SIG-M5 treated with dmso at 0.1 percent for 504 hours (cell line): ENCODE measurements at regions not wholly inside any gene's neighbourhood (a gene's known extent, or its start where the extent isn't known, plus 50 kb on each side); places are given as distances from the start of the nearest gene placed in this dataset.
A peak's percentile ranks its signal among the peaks of the same experiment; 100 is the strongest.
"Not testable (repeated sequence)": the region's sequence is repeated elsewhere in the genome, so short reads cannot be mapped to it uniquely, and the experiment has no call there.

Experiments used
- DNase-seq: peaks from one replicate; lab custom pipeline; 2025; ENCODE audit not compliant: unreplicated experiment; lab: John Stamatoyannopoulos, UW

GRCh38 chrX:11836284-11836683 is 78.2 kb downstream of the MSL3 start:
- DNase-seq, result no peak

- no peak for DNase-seq
These were observed 79.4 kb downstream of the MSL3 start for GRCh38 chrX:11837437-11837836.

GRCh38 chrX:11864171-11864570 is 106.1 kb downstream of the MSL3 start:
- DNase-seq, result no peak

- no peak for DNase-seq
These were observed 109.7 kb downstream of the MSL3 start for GRCh38 chrX:11867610-11868345.

DNA sequence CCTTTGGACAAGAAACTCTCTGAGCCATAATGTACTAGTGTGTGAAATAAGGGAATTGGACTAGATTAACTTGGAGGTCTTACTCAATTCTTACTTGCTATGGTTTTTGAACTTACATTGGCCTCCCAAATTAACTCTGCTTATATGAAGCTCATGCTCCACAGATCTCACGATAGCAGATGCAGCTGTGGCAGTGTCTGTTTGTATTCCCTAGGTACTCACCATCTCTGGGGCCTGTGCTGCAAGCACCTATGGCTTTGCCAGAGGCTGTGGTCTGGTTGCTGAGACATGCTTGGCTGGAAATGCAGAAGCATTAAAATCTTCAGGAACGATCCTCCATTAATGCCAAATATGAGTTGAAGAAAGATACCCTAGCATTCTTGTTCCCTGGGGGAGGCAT is 112.8 kb downstream of the MSL3 start:
- DNase-seq, result no peak

DNA sequence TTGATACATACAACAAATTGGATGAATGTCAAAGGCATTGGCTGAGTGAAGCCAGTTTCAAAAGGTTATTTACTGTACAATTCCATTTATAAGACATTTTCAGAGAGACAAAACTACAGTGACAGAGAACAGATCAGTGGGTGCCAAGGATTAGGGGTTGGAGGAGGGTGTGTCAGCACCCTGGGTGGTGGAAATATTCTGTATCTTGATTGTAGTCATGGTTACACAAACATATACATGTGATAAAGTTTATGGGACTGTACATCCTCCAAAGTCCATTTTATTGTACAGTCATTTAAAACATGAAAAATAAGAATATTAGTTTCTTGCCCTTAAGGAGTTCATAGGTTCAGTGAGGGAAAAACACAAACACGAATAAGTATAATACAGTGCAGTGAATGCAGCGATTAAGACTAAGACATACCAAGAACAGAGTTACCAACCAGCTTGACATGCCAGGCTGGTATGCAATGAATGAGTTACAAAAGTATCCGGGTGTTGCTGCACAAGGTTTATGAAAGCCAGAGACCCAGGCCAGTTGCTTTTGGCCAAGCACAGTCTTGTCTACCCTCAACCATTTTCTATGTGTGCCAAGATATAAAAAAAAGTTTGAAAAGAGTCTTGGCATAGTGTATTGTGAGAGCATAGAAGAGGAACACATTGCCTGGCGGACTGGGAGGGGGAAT is 123.6 kb downstream of the MSL3 start:
- no peak for DNase-seq

- DNase-seq, result no peak
These were observed 128.7 kb downstream of the MSL3 start for GRCh38 chrX:11886745-11887144.

DNA sequence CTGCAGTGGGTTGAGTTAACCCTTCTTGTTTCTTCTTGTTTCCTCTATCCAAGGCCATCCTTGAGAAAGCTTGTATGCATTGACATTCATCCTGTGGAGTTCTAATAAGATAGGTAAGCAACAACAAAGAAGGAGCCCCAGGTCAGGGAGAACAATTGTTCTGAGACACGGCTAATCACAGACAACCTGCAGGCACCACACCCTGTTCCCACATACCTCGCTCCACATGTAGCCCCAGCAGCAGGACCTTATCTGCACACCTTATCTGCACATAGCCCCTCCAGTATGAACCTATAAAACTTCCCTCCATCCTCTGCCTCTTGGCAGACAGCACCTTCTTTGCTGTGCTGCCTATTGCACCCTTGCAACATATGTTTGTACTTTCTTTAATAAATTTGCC is 129.1 kb downstream of the MSL3 start:
- DNase-seq, result no peak

GRCh38 chrX:11888421-11888820 is 130.4 kb downstream of the MSL3 start:
- no peak for DNase-seq

GRCh38 chrX:11889791-11890190 is 131.8 kb downstream of the MSL3 start:
- no peak for DNase-seq

DNA sequence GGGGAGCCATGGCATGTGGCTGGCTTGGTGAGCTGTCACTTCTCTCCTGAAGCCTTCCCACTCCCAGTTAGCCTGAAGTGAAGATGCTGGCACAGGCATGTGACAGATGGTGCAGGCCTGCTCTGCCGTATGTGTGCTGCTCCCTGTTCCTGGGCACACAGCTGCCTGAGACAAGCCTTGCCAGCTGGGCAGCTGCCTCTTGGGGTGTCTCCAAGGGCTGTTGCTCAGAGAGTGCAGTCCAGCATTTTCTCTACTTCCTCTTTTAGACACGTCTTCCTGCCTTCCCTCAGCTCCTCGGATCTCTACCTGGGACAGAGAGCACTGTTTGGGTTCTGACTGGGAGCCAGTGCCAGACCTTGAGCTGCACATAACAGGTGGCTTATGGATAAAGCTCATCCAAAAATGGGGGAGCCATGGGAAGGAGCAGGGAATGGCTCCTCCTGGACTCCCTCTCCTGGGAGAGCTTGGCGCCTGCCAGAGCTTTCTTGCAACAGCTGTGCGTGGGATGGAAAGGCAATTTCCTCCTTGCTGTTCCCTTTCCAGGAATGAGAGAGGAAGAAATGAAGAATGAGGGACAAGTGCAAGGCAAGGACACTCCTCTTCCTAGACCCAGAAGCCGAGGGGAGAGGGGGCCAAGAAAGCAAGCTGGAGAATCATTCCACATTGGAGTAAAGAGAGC is 132.9 kb downstream of the MSL3 start:
- no peak for DNase-seq

DNA sequence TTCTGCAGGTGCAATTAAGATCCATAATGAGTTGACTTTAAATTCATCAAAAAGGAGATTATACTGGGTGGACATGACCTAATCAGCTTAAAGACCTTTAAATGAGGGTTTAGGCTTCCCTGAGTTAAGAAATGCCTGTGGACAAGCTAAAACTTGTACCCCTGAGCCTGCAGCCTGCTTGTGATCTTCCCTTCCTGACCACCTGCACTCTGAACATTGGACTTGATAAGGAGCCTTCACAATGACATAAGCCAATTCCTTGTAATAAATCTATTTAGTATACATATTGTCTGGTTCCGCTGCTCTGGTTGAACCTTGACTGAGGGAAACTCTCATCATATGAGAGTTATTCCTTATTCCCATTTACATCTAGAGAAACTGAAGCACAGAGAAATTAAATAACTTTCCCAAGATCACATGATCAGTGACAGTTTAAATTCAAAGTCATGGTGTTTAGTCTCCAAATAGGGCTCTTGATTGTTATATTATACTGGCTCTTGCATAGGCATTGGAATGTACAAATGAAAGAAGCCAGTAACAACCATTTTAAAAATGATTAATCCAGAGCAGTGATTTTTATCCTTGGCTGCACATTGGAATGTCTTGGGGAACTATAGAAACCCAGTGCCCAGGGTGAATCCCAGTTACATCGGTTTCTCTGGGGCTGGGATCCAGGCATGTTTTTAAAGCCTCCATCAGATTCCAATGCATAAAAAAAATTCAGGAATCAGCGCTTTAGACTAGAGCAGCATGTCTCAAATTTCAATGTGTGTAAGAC is 136.1 kb downstream of the MSL3 start:
- no peak for DNase-seq

DNA sequence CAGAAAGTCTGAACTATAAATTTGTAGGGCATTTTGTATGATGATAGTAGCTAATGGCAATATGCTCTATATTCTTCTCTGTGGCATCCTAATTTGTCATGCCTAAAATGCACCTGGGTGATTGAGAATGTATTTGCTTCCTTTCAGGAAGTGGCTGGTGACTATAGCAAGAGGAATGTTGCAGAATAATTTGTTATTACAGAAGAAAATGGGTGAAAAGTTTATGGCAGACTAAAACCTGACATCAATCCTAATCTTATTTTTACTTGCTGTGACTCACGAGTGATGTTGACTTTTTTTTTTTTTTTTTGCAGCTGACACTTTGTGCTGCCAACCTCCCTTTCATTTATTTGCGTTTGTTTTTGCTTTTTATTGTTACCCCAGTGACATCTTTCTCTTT is 141.1 kb downstream of the MSL3 start:
- DNase-seq, result no peak

DNA sequence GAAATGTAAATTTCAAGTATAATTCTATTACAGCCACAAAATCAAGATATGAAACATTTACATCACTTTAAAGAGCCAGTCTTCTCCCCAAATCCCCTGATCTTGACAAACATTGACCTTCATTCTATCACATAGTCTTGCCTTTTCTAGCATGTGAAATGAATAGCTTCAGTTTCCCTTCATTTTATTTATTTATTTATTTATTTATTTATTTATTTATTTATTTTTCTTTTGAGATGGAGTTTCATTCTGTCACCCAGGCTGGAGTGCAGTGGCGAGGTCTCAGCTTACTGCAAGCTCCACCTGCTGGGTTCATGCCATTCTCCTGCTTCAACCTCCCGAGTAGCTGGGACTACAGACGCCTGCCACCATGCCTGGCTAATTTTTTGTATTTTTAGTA is 147.9 kb downstream of the MSL3 start:
- DNase-seq, result not testable (repeated sequence)

- peak; percentile 2 for DNase-seq
These were observed 150.3 kb downstream of the MSL3 start for GRCh38 chrX:11908371-11908770.

- no peak for DNase-seq
These were observed 155.0 kb downstream of the MSL3 start for GRCh38 chrX:11913001-11913400.

DNA sequence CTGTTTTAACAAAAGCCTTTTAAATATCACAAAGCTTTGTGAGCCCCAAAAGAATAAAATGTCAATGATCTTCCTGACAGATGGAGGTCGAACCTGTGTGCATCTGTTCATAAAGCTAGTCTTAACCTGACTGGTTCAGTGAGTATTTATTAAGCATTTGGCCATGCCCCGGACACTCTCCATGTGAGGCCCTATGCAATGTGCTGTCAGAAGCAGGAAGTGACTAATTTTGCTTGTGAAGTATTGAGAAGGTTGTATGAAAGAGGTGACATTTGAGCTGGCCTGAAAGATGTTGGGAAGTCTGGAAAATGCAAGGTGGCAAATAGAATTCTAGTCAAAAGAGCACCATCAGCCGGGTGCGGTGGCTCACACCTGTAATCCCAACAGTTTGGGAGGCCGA is 171.4 kb downstream of the MSL3 start:
- DNase-seq, result no peak

DNA sequence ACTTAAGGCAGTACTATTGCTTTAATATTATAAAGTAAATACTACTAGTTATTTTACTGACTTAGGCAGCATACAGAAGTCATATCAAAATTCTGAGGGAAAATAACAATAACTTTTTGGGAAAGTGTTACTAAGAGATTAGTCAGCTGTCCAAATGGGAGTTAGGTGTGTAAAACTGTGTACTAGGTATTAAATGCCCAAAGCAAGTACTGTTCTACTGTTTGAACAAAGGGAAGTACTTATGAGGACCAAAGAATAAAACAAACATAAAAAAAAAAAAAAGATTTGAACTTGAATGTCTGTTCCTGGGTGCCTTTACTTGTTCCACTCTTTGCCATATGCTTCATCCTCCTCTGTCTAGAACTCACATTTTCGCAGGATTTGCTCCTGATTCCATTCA is 174.4 kb downstream of the MSL3 start:
- no peak for DNase-seq

GRCh38 chrX:11934089-11934488 is 176.1 kb downstream of the MSL3 start:
- DNase-seq, result no peak

GRCh38 chrX:11941571-11941970 is 183.5 kb downstream of the MSL3 start:
- DNase-seq, result no peak

GRCh38 chrX:11944501-11944900 is 186.5 kb downstream of the MSL3 start:
- no peak for DNase-seq
